CD4-positive, alpha-beta T cell treated with Interleukin-6 for 4 hours (primary cell): ENCODE measurements at regions not wholly inside any gene's neighbourhood (a gene's known extent, or its start where the extent isn't known, plus 50 kb on each side); places are given as distances from the start of the nearest gene placed in this dataset.

Experiments used
- DNase-seq: peaks from one replicate; pipeline ENCODE4 v3.0.0-alpha.2; 2020; ENCODE audit warnings: mixed read lengths

DNA sequence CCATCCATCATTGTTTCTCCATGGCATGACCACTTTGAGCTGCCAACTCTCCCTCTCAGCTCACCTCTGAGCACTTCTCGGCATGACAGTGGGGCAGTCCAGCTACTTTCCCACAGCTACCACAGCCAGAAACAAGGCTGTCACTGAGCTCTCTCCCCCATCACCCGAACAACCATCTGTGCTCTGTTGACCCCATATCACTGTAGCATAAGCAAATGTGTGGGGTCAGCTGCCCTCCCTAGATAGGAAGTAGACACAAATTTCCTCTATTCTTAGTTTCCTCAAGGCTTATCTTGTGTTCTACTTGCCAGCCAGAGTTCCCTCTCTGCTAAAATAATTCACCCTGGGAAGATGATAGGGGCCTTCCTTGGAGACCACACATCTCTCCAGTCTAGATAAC lies 82.6 kb upstream of the FUT8 start:
- DNase-seq, result no peak

DNA sequence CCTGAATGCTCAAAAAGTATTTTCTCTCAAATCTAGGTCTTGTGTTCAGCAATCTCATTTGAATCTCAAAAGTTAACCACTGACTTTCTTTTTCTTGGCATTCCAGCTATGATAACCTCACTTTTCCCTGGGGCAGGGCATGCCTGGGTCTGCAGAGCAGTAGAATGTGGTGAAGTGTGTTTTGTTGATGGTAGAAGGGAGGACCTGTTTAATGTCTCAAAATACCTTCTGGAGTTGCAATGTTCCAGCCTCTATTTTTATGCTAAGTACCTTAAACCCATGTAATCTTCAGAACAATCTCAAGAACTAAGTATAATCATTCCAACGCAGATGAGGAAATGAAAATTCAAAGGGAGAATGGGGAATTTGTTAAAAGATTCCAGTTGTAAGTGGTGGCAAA lies 82.1 kb upstream of the FUT8 start:
- no peak for DNase-seq

- no peak for DNase-seq
These were observed 80.9 kb upstream of the FUT8 start for GRCh38 chr14:65331652-65332051.

GRCh38 chr14:65332141-65332871 lies 80.2 kb upstream of the FUT8 start:
- no peak for DNase-seq

DNA sequence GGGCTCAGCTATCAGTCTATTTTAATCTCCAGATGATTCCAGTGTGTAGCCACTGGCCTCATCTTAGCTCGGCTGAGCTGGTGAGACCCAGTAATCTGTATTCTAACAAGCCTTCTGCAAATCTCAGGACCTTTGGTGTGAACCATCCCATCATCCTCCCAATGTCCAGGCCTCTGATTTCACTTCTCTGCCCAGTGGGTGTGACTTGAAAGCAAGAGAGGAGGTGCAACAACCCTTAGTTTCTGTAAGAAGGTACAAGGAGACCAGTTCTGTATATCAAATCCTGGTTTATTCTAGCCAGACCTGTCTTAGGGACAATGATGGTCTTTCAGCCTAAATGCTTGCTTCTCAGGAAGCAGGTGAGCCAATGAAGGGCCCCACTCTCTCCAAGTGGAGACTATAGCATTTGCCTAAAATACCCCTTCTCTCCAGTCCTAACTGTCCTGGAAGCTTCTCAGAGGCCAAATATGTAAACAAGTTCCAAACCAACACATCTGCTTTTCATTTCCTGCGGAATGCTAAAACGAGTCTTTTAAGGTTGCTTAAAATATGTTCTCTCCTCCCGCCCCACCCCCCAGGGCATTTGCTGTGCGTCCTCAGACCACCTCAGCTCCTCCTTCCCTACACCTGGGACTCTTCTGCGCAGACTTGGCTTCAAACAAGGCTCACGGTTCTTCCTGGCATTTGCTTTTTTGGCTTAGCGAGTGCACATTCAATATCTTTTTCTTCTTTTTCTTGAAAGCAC lies 78.4 kb upstream of the FUT8 start:
- no peak for DNase-seq

DNA sequence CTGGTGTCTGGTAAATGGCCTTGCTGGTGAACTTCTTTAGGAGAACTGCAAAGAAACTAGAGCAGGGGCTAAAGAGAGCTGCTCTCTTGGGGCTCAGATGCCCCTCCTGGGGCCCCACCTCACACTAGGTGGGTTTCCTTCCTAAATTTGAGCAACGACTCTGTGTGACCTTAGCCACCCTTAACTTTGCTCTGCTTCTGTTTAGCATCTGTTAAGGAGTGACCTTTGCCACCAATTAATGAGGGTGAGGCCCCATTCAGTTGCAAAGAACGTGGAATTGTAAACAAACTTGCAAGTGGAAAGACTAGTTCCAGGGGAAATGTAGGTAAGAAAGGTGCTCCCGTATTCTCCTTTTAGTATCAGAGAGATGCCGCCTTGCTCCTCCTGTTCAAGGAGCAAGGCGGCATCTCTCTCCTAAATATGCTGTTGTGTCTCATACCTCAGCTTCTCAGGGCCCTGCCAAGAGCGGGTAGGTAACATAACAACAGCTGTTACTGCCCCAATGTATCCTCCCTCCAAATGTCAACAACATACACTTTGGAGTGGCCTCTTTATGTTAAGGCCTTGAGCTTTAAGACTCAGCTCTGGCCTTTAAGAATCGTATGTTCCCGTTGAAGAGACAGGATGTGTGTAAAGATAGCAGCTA lies 77.6 kb upstream of the FUT8 start:
- no peak for DNase-seq

DNA sequence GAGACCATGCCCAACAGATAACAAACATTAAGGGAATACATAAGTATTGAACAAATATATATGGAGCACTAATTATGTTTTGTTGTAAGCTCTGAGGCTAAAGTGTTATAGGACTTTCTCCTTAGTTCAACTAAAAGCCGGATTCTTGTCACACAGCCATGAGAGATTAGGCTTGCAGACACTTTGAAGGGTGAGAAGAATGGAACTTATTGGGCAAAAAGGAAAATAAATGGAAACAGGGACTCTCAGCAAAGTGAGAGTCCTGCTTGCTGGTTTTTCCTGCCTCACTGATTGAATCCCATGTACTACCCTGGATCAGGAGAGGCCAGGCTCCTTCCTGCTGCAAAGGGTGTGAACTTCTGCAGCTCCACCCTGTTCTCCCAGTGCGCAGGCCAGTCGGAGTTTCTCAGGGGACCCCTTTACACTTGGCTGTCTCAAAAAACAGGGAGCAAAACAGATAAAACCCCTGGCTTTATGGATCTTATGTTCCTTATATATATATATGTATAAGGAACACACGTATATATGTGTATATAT lies 77.1 kb upstream of the FUT8 start:
- no peak for DNase-seq

GRCh38 chr14:65336191-65336591 lies 76.3 kb upstream of the FUT8 start:
- peak; percentile 52 for DNase-seq

- DNase-seq, result no peak
These were observed 72.7 kb upstream of the FUT8 start for GRCh38 chr14:65339866-65340265.

DNA sequence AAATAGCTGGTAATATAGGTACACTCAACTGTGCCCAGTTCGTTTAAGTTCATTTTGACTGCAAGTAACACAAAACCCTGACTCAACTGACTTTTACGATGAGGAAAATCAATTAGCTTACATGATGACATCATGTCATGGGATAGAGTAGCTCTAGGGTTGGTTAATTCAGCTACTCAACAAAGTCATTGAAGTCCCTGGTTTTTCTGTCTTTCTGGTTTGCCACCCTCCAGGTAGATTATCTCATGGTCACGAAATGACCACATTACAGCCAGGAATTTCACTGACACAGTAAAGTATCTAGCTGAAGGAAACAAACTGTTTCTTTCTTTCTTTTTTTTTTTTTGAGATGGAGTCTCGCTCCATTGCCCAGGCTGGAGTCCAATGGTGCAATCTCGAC lies 68.5 kb upstream of the FUT8 start:
- DNase-seq, result no peak

DNA sequence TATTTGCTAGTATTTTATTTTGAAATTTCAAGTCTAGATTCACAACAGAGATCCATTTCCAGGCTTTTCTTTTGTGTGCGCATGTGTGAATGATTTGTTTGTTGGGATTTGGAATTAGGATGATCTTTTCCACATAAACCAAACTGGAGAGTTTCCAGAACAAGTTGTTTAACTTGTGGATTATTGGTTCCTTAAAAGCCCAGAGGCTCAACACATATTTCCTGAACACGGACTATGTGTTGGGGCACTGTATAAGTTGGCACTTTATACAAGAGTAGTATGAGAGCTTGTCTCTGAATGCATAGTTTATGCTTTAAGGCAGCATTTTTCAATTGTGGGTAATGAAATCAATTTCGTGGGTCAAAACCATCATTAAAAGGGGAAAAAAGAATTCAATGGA lies 67.3 kb upstream of the FUT8 start:
- no peak for DNase-seq

DNA sequence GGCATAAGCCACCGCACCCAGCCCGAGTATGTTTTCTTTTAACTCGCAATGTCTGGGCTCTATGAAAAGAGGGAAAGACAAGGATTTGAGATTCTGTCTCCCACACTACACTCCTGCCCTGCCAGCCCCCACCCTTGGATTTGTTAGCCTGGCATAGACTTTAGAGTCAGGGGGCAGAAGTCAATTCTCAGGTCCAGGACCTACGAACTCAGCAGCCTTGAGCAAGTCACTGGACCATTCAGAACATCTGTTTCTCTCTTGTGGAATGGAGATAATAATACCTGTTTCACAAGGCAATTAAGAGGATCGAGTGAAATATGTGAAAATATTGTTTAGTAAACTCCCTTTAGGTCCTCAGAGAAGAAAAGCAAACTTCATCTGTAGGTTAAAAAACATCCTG lies 66.1 kb upstream of the FUT8 start:
- DNase-seq, result no peak

- no peak for DNase-seq
These were observed 65.6 kb upstream of the FUT8 start for GRCh38 chr14:65346895-65347294.

DNA sequence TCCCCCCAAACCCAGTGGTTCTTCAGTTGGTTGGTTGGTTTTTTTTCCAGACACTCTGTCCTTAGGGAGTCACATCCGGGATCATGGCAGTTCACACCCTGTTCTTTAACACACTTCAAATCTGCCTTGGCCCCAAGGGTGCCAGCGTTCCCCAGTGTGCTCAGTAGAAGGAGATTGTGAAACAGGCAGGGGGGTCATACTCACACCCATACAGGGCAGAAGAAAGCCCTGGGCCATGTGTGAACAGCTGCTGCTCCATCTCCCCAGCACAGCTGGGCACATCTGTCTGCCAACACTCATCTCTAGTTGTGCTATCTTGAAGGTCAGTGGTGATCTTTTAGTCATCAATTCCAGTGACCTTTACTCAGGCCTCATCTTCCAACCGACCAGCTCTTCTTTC lies 64.4 kb upstream of the FUT8 start:
- DNase-seq, result no peak

DNA sequence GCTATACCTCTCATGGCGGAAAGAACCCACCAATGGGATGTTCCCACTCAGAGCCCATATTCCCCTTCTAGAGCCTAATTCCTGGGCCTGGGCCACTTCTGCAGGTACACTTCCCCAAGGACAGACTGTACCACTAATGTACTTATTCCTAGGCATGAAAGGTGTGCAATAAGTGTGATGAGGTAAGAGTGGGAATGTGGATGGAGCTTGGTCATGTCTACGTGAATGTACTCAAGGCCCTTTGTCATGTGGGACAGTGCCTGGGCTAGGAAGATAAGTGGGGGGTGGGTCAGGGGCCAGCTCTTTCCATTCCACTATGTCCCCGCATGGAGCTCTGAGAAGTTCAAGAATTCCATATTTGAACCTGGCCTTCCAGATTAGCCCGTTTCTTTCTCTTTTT lies 63.4 kb upstream of the FUT8 start:
- no peak for DNase-seq

DNA sequence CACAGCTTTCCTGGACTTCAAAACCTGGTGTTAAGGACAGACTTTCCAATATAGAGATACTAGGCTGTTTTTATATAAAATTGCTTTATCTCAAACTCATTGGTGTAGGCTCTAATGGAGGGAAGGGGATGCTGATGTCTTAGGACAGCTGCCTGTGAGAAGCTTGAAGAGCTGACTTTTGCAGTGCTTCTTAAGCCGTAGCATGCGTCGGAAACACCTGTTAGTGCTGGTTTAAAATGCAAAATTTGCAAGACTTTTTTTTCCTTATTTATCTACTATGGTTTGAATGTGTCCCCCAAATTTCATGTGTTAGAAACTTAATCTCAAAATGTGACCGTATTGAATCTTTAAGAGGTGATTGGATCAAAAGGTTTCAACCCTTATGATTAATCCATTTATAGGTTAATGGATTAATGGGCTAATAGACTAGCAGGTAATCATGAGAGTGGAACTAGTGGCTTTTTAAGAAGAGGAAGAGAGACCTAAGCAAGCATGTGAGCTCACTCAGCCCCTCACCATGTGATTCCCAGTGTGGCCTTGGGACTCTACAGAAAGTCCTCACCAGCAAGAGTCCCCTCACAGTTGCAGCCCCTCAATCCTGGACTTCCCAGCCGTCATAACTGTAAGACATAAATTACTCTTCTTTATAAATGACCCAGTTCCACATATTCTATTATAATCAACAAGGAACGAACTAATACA lies 60.9 kb upstream of the FUT8 start:
- DNase-seq, result no peak

DNA sequence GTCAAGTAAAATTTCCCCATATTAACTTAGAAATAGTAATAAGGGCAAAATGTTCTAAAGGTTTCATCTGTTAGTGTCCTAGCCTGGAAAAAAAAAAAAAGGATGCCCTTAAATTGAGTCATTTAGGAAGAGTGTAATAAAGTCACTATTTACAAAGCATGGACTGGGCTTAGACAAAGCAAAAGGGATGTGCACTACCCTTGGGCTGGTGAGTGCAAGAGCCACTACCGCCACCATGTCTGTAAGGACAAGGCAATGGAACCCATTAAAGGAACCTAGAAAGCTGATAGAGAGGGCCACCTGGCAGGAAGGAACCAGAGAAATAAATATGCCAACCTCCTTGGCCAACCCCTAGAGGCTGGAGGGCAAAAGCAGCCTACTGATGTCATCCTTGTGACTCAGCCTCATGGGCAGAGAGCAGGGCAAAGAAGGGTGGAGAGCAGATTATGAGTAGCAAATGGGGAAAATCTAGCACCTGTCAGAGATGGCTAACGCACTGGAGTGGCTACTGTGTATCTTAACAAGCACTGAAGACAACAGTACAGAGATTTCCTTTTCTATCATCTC lies 59.5 kb upstream of the FUT8 start:
- DNase-seq, result no peak

- DNase-seq, result no peak
These were observed 58.4 kb upstream of the FUT8 start for GRCh38 chr14:65354131-65354530.

- DNase-seq, result no peak
These were observed 57.8 kb upstream of the FUT8 start for GRCh38 chr14:65354715-65355114.

- DNase-seq, result peak; percentile 37
These were observed 56.1 kb upstream of the FUT8 start for GRCh38 chr14:65356327-65356836.

- no peak for DNase-seq
These were observed 55.4 kb upstream of the FUT8 start for GRCh38 chr14:65357113-65357512.

DNA sequence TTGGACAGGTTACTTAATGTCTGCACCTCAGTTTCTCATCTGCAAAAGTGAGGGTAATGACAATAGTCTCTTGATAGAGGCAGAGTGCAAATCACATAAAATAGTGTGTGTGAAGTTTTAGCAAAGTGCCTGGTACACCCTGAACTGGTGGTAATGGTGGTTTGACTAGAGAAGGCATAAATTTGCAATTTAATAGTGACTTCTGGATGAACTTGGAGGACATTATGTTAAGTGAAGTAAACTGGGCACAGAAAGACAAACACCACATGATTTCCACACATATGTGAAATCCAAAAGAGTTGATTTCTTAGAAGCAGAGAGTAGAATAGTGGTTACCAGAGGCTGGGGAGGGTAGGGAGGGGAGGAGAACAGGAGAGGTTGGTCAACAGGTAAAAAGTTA lies 54.8 kb upstream of the FUT8 start:
- DNase-seq, result no peak

GRCh38 chr14:65359503-65359902 lies 53.0 kb upstream of the FUT8 start:
- no peak for DNase-seq
